Lower leg skin (tissue), 3 donors: ENCODE measurements at regions not wholly inside any gene's neighbourhood (a gene's known extent, or its start where the extent isn't known, plus 50 kb on each side); places are given as distances from the start of the nearest gene placed in this dataset.

ENCODE experiments used
- CTCF ChIP-seq, 3 donors: fragments of 450-650 bp; IDR thresholded peaks; one replicate each; pipeline ENCODE4 v1.5.1; 2016; ENCODE audit warnings: antibody characterized with exemption in 3 of 3, mild to moderate bottlenecking in 3 of 3, moderate library complexity in 2 of 3
- POLR2A ChIP-seq, 2 donors: fragments of 450-650 bp; IDR thresholded peaks; one replicate each; pipeline ENCODE4 v1.6.1; 2016 to 2017; ENCODE audit warnings: antibody characterized with exemption in 2 of 2, mild to moderate bottlenecking in 1 of 2, moderate library complexity in 1 of 2

DNA sequence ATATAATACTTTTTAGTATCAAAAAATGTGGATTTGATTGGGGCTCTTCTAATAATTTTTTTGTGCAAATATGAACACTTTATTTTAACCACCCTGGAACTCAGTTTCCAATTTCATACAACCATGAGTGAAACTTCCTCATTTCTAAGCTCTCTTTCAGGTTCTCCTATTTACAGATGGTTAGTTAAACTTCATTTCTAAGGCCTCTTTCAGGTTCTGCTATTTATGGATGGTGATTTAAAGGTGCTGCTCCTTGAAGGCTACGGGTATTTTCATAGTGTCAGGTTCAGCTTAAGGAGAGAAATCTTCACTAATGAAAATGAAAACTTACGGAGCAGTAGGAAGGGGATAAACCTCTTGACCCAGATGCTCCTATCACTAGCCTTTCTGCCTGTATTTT, 568.3 kb downstream of the KIF20B start:
- TF ChIP-seq CTCF (IDR thresholded peaks at IDR 0.05): no peak
- no peak for TF ChIP-seq POLR2A (IDR thresholded peaks at IDR 0.05)
